HL-60 (cell line): ENCODE measurements at regions not wholly inside any gene's neighbourhood (a gene's known extent, or its start where the extent isn't known, plus 50 kb on each side); places are given as distances from the start of the nearest gene placed in this dataset.

Experiments used
- TF ChIP-seq, protein P1 (sequence below): IDR thresholded peaks from one replicate; pipeline ENCODE4 v1.5.1; 2011; ENCODE audit warnings: low read length, control low read depth, inconsistent platforms; ENCODE audit not compliant: insufficient read depth
- TF ChIP-seq, protein P2 (sequence below): IDR thresholded peaks from 2 replicates; pipeline ENCODE4 v1.6.1; 2012; ENCODE audit warnings: low read depth; ENCODE audit not compliant: insufficient replicate concordance

DNA sequence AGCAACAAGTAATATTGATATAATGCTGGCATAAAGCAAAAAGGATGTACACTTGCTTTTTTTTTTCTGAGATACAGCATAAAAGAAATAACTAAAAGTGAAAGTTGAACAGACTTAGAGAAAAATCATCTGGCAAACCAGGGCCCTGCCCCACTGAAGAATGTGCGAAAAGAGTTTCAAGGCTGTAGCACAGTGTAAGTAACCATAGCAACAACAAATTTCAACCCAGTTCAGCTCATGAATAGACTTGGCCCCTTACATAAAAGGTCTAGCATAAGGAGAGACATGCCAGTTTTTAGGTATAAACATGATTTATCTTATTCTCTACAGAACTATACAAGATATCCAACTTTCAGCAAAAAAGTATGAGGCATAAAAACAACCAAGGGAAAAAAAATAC, 113.7 kb upstream of the GYPC start:
- TF ChIP-seq, protein P1, sequence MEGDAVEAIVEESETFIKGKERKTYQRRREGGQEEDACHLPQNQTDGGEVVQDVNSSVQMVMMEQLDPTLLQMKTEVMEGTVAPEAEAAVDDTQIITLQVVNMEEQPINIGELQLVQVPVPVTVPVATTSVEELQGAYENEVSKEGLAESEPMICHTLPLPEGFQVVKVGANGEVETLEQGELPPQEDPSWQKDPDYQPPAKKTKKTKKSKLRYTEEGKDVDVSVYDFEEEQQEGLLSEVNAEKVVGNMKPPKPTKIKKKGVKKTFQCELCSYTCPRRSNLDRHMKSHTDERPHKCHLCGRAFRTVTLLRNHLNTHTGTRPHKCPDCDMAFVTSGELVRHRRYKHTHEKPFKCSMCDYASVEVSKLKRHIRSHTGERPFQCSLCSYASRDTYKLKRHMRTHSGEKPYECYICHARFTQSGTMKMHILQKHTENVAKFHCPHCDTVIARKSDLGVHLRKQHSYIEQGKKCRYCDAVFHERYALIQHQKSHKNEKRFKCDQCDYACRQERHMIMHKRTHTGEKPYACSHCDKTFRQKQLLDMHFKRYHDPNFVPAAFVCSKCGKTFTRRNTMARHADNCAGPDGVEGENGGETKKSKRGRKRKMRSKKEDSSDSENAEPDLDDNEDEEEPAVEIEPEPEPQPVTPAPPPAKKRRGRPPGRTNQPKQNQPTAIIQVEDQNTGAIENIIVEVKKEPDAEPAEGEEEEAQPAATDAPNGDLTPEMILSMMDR = no peak
- TF ChIP-seq, protein P2, sequence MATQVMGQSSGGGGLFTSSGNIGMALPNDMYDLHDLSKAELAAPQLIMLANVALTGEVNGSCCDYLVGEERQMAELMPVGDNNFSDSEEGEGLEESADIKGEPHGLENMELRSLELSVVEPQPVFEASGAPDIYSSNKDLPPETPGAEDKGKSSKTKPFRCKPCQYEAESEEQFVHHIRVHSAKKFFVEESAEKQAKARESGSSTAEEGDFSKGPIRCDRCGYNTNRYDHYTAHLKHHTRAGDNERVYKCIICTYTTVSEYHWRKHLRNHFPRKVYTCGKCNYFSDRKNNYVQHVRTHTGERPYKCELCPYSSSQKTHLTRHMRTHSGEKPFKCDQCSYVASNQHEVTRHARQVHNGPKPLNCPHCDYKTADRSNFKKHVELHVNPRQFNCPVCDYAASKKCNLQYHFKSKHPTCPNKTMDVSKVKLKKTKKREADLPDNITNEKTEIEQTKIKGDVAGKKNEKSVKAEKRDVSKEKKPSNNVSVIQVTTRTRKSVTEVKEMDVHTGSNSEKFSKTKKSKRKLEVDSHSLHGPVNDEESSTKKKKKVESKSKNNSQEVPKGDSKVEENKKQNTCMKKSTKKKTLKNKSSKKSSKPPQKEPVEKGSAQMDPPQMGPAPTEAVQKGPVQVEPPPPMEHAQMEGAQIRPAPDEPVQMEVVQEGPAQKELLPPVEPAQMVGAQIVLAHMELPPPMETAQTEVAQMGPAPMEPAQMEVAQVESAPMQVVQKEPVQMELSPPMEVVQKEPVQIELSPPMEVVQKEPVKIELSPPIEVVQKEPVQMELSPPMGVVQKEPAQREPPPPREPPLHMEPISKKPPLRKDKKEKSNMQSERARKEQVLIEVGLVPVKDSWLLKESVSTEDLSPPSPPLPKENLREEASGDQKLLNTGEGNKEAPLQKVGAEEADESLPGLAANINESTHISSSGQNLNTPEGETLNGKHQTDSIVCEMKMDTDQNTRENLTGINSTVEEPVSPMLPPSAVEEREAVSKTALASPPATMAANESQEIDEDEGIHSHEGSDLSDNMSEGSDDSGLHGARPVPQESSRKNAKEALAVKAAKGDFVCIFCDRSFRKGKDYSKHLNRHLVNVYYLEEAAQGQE = no peak
